H1 (cell line): ENCODE measurements at regions not wholly inside any gene's neighbourhood (a gene's known extent, or its start where the extent isn't known, plus 50 kb on each side); places are given as distances from the start of the nearest gene placed in this dataset.

ENCODE experiments used
- CTCF ChIA-PET: fragments of 300-600 bp; sonication (Branson Sonifier 250); formaldehyde crosslinking; loops from one replicate; lab custom pipeline; 2021; ENCODE audit not compliant: partially characterized antibody; lab: Charles Lee
- POLR2A ChIA-PET: fragments of 300-600 bp; sonication (Branson Sonifier 250); formaldehyde crosslinking; loops from one replicate; lab custom pipeline; 2021; ENCODE audit warnings: inconsistent platforms; ENCODE audit not compliant: partially characterized antibody; lab: Charles Lee
- DNase-seq, 2 experiments: peaks; one replicate each; pipeline versions ENCODE4 v3.0.0 to v3.0.0-alpha.2; 2010 to 2022; ENCODE audit warnings: low spot score in 2 of 2, low read depth in 1 of 2, mixed read lengths in 1 of 2
- FAIRE-seq: peaks from 2 replicates; lab custom pipeline; 2011; peaks lifted over from hg19 to GRCh38; lab: Jason Lieb, UNC
- H2AFZ ChIP-seq: 2 replicates; pipeline ENCODE4 v1.8.1; 2012; ENCODE audit warnings: low read length, inconsistent platforms
- H2AK5ac ChIP-seq: 2 replicates; pipeline ENCODE4 v1.6.1; 2013; ENCODE audit warnings: low read depth, low read length
- H2BK120ac ChIP-seq: replicated peaks from 2 replicates; pipeline ENCODE3; 2013; ENCODE audit warnings: low read depth, low read length, inconsistent platforms
- H2BK12ac ChIP-seq: 2 replicates; pipeline ENCODE4 v1.6.1; 2013; ENCODE audit warnings: low read depth, low read length
- H2BK15ac ChIP-seq: 2 replicates; pipeline ENCODE4 v1.6.1; 2013; ENCODE audit warnings: low read length
- H2BK20ac ChIP-seq: 2 replicates; pipeline ENCODE4 v1.6.1; 2013; ENCODE audit warnings: low read length
- H2BK5ac ChIP-seq: 2 replicates; pipeline ENCODE4 v1.6.1; 2013; ENCODE audit warnings: low read depth, low read length
- H3K14ac ChIP-seq: 2 replicates; pipeline ENCODE4 v1.6.1; 2013; ENCODE audit warnings: inconsistent platforms; ENCODE audit not compliant: insufficient read length
- H3K18ac ChIP-seq: 2 replicates; pipeline ENCODE4 v1.6.1; 2013; ENCODE audit warnings: low read length; ENCODE audit errors: extremely low read depth
- H3K23ac ChIP-seq: 2 replicates; pipeline ENCODE4 v1.6.1; 2013; ENCODE audit warnings: inconsistent platforms; ENCODE audit not compliant: insufficient read length
- H3K23me2 ChIP-seq: 2 replicates; pipeline ENCODE4 v1.6.1; 2013; ENCODE audit warnings: low read depth, low read length
- H3K27ac ChIP-seq: 2 replicates; pipeline ENCODE4 v1.6.1; 2011; ENCODE audit warnings: low read depth, low read length, inconsistent platforms
- H3K27me3 ChIP-seq, 4 experiments: replicated peaks in 1 of 4; 1 replicate in 1 of 4; 2 replicates in 3 of 4; pipeline versions ENCODE4 v1.6.1 to v1.8.1; 2011 to 2013; ENCODE audit warnings: low read length in 3 of 4, mild to moderate bottlenecking in 3 of 4, inconsistent platforms in 2 of 4, mixed read lengths in 2 of 4, moderate library complexity in 1 of 4; ENCODE audit not compliant: control insufficient read depth in 3 of 4, insufficient read depth in 3 of 4; ENCODE audit errors: extremely low read depth in 1 of 4
- H3K36me3 ChIP-seq, 4 experiments: 2 replicates each; pipeline versions ENCODE4 v1.6.1 to v1.8.1; 2011 to 2013; ENCODE audit warnings: mild to moderate bottlenecking in 4 of 4, low read length in 3 of 4, moderate library complexity in 2 of 4, control low read depth in 1 of 4, inconsistent platforms in 1 of 4; ENCODE audit not compliant: insufficient read depth in 4 of 4, control insufficient read depth in 2 of 4
- H3K4ac ChIP-seq: replicated peaks from 2 replicates; pipeline ENCODE3; 2013; ENCODE audit warnings: low read length, low read depth, mixed read lengths, inconsistent platforms; ENCODE audit not compliant: insufficient read length
- H3K4me1 ChIP-seq, 4 experiments: replicated peaks in 1 of 4; 1 replicate in 1 of 4; 2 replicates in 3 of 4; pipeline versions ENCODE4 v1.6.1 to v1.8.1; 2011 to 2013; ENCODE audit warnings: low read length in 3 of 4, inconsistent platforms in 2 of 4, mixed read lengths in 1 of 4; ENCODE audit not compliant: insufficient read depth in 4 of 4, control insufficient read depth in 3 of 4
- H3K4me2 ChIP-seq, 2 experiments: 2 replicates each; pipeline versions ENCODE4 v1.6.1 to v1.8.1; 2011 to 2013; ENCODE audit warnings: low read depth in 2 of 2, low read length in 2 of 2, control low read depth in 1 of 2, inconsistent platforms in 1 of 2, mild to moderate bottlenecking in 1 of 2; ENCODE audit not compliant: insufficient read depth in 1 of 2
- H3K4me3 ChIP-seq, 4 experiments: fragments of 200-600, 300-600 bp in 1 of 4; sonication (generic), shearing (Covaris generic), sonication (Bioruptor Twin) in 1 of 4; 2 replicates each; pipeline versions ENCODE4 v1.5.1 to v1.8.1; 2011 to 2016; ENCODE audit warnings: low read length in 4 of 4, low read depth in 3 of 4, control low read depth in 2 of 4, inconsistent platforms in 2 of 4, mild to moderate bottlenecking in 2 of 4, mixed read lengths in 1 of 4, moderate library complexity in 1 of 4; ENCODE audit not compliant: insufficient read depth in 2 of 4; ENCODE audit errors: extremely low read depth in 1 of 4
- H3K56ac ChIP-seq: replicated peaks from 2 replicates; pipeline ENCODE3; 2013; ENCODE audit warnings: low read depth, mild to moderate bottlenecking, mixed read lengths, low read length, inconsistent platforms; ENCODE audit not compliant: insufficient read length
- H3K79me1 ChIP-seq: 2 replicates; pipeline ENCODE4 v1.6.1; 2013; ENCODE audit warnings: low read depth, low read length, control low read depth
- H3K79me2 ChIP-seq, 2 experiments: 2 replicates each; pipeline versions ENCODE4 v1.6.1 to v1.8.1; 2012 to 2013; ENCODE audit warnings: low read length in 2 of 2, mild to moderate bottlenecking in 2 of 2, inconsistent platforms in 1 of 2; ENCODE audit not compliant: insufficient read depth in 2 of 2, control insufficient read depth in 1 of 2
- H3K9ac ChIP-seq, 4 experiments: replicated peaks in 1 of 4; 1 replicate in 1 of 4; 2 replicates in 3 of 4; pipeline versions ENCODE4 v1.6.1 to v1.8.1; 2011 to 2013; ENCODE audit warnings: low read depth in 3 of 4, low read length in 3 of 4, control low read depth in 2 of 4, mild to moderate bottlenecking in 2 of 4, moderate library complexity in 2 of 4, inconsistent platforms in 1 of 4; ENCODE audit errors: extremely low read depth in 1 of 4
- H3K9me3 ChIP-seq, 2 experiments: 2 replicates each; pipeline versions ENCODE4 v1.6.1 to v1.8.1; 2012 to 2013; ENCODE audit warnings: mild to moderate bottlenecking in 2 of 2, moderate library complexity in 2 of 2, control low read depth in 1 of 2, inconsistent platforms in 1 of 2, low read depth in 1 of 2, low read length in 1 of 2, mixed read lengths in 1 of 2; ENCODE audit not compliant: insufficient read depth in 2 of 2
- H4K20me1 ChIP-seq, 2 experiments: replicated peaks in 1 of 2; 2 replicates each; pipeline versions ENCODE3 to v1.8.1; 2011 to 2013; ENCODE audit warnings: inconsistent platforms in 2 of 2, low read length in 2 of 2, mild to moderate bottlenecking in 1 of 2; ENCODE audit not compliant: insufficient read depth in 2 of 2, control insufficient read depth in 1 of 2
- H4K5ac ChIP-seq: 2 replicates; pipeline ENCODE4 v1.6.1; 2013; ENCODE audit warnings: low read length, low read depth, mixed read lengths, inconsistent platforms; ENCODE audit not compliant: insufficient read length
- H4K8ac ChIP-seq: 2 replicates; pipeline ENCODE4 v1.8.0; 2013; ENCODE audit warnings: mild to moderate bottlenecking, moderate library complexity, low read length, inconsistent platforms; ENCODE audit not compliant: insufficient read depth; ENCODE audit errors: extremely low read depth
- H4K91ac ChIP-seq: replicated peaks from 2 replicates; pipeline ENCODE3; 2013; ENCODE audit warnings: low read length, mixed read lengths, inconsistent platforms; ENCODE audit not compliant: insufficient read length
- ATF3 ChIP-seq: IDR thresholded peaks from 2 replicates; pipeline ENCODE4 v1.6.1; 2011; ENCODE audit warnings: low read depth, mild to moderate bottlenecking, low read length; ENCODE audit not compliant: insufficient read depth
- E2F6 ChIP-seq: IDR thresholded peaks from 2 replicates; pipeline ENCODE4 v1.6.1; 2012; ENCODE audit warnings: inconsistent platforms
- HDAC2 ChIP-seq, 2 experiments: fragments of 300-600 bp in 1 of 2; sonication (generic) in 1 of 2; IDR thresholded peaks; 2 replicates each; pipeline ENCODE4 v1.6.1; 2011 to 2012; ENCODE audit warnings: low read depth in 2 of 2, low read length in 2 of 2, mild to moderate bottlenecking in 2 of 2, moderate library complexity in 2 of 2, borderline replicate concordance in 1 of 2, inconsistent platforms in 1 of 2
- HDAC6 ChIP-seq: IDR thresholded peaks from one replicate; pipeline ENCODE4 v1.7.1; 2012; ENCODE audit warnings: low read depth, mild to moderate bottlenecking, inconsistent platforms, low read length, moderate library complexity
- KDM1A ChIP-seq: fragments of 200-600, 300-600 bp; sonication (generic); IDR thresholded peaks from 2 replicates; pipeline ENCODE4 v1.7.1; 2016; ENCODE audit warnings: mild to moderate bottlenecking, low read length, borderline replicate concordance
- RBBP5 ChIP-seq: IDR thresholded peaks from 2 replicates; pipeline ENCODE4 v1.7.1; 2012; ENCODE audit warnings: low read depth, mild to moderate bottlenecking, inconsistent platforms, low read length, moderate library complexity, borderline replicate concordance
- SIN3A ChIP-seq, 2 experiments: IDR thresholded peaks in 1 of 2; conservative IDR thresholded peaks in 1 of 2; 2 replicates each; pipeline ENCODE4 v1.6.1; 2011 to 2012; ENCODE audit warnings: low read length in 2 of 2, improper control_type of control experiment in 1 of 2, low read depth in 1 of 2, mild to moderate bottlenecking in 1 of 2
- SP1 ChIP-seq: IDR thresholded peaks from 2 replicates; pipeline ENCODE4 v1.6.1; 2011; ENCODE audit warnings: low read depth, low read length
- TAF7 ChIP-seq: optimal IDR thresholded peaks from 2 replicates; pipeline ENCODE3; 2011; ENCODE audit warnings: low read depth, mild to moderate bottlenecking, inconsistent platforms, low read length, moderate library complexity, borderline replicate concordance
- ZNF274 ChIP-seq: IDR thresholded peaks from 2 replicates; pipeline ENCODE4 v1.7.0; 2012; ENCODE audit warnings: low read length, borderline replicate concordance; ENCODE audit errors: extremely low read depth
- WGBS, 2 experiments: shearing (Covaris generic) in 1 of 2; methylation state at CpG; one replicate each; pipeline versions ENCODE4 v1.1.6 to v1.1.7; 2013 to 2015; ENCODE audit warnings: low lambda C conversion rate in 2 of 2, mixed read lengths in 2 of 2, inconsistent platforms in 1 of 2, low coverage in 1 of 2, missing lambda C conversion rate in 1 of 2; ENCODE audit not compliant: insufficient replicate concordance in 2 of 2, insufficient coverage in 1 of 2, insufficient read length in 1 of 2; ENCODE audit errors: extremely low coverage in 1 of 2, missing lambda C conversion rate in 1 of 2; 5-methylcytosine and 5-hydroxymethylcytosine counted together

GRCh38 chr16:61215605-61216004 is 820.6 kb downstream of the CDH8 start:
- no peak overlapping the region for H2BK20ac ChIP-seq
- H3K27me3 ChIP-seq: peaks cover 0 to 1% (median 0%) of the 10 kb centered on the region in 4 experiments; a peak in 1 of 7 replicates
- no peak overlapping the region for H2BK15ac ChIP-seq
- no peaks in the 10 kb centered on the region for H3K79me1 ChIP-seq
- FAIRE-seq: no peak
- no peaks in the 10 kb centered on the region for H3K79me2 ChIP-seq
- no peak overlapping the region for H4K91ac ChIP-seq
- no peak overlapping the region for H4K5ac ChIP-seq
- CTCF ChIA-PET: interaction anchor here (0.6 kb wide), 1 partner anchor 260 kb away, joined by 3 read pairs; no protein-coding TSS in a partner anchor
- H3K9ac ChIP-seq: no peak overlapping the region
- H3K27ac ChIP-seq: no peak overlapping the region
- H2AK5ac ChIP-seq: no peak overlapping the region
- H3K4me3 ChIP-seq: no peak overlapping the region
- no peak overlapping the region for H2AFZ ChIP-seq
- no peak overlapping the region for H3K14ac ChIP-seq
- no peak overlapping the region for H4K8ac ChIP-seq
- H2BK12ac ChIP-seq: no peak overlapping the region
- no peaks in the 10 kb centered on the region for H3K9me3 ChIP-seq
- POLR2A ChIA-PET: no interaction called here
- H3K23me2 ChIP-seq: no peaks in the 10 kb centered on the region
- H4K20me1 ChIP-seq: no peaks in the 10 kb centered on the region
- H3K4me2 ChIP-seq: no peak overlapping the region
- H3K56ac ChIP-seq: no peak overlapping the region
- no peak overlapping the region for H2BK5ac ChIP-seq
- no peaks in the 10 kb centered on the region for H3K36me3 ChIP-seq
- H3K18ac ChIP-seq: no peak overlapping the region
- H3K23ac ChIP-seq: no peak overlapping the region
- DNase-seq: no peak
- no peak overlapping the region for H2BK120ac ChIP-seq
- H3K4ac ChIP-seq: no peak overlapping the region
- 95% methylated on average over 3 of the region's 3 CpGs; no CpG with 5 or more reads in 1 of the 2 experiments for WGBS, 2 experiments
- no peaks in the 10 kb centered on the region for H3K4me1 ChIP-seq
- TF ChIP-seq ZNF274 (no peak), TAF7 (no peak), ATF3 (no peak), RBBP5 (no peak), E2F6 (no peak), SIN3A (conservative IDR thresholded peaks at IDR 0.05 in 1 of 2, IDR thresholded peaks at IDR 0.05 in 1 of 2; ENCODE audit: low read depth in 1 of 2, low read length in 2 of 2) (no peak), HDAC2 (IDR thresholded peaks at IDR 0.05; ENCODE audit: borderline replicate concordance in 1 of 2, low read depth in 2 of 2, low read length in 2 of 2) (no peak), SP1 (no peak), HDAC6 (no peak), KDM1A (no peak)
- TF ChIP-seq, all 59 proteins: peak for 0
